HepG2 (cell line): ENCODE measurements at regions not wholly inside any gene's neighbourhood (a gene's known extent, or its start where the extent isn't known, plus 50 kb on each side); places are given as distances from the start of the nearest gene placed in this dataset.

Experiments
- ATAC-seq: fragments of 200-7000 bp; cut with Tn5 transposase; 3 replicates; pipeline ENCODE4 v1.9.1; 2020; ENCODE audit warnings: mild to moderate bottlenecking, moderate library complexity
- BruUV-seq: library from RNA; stranded (reverse); fragments of 400-500 nt; replicated peaks from 2 replicates; lab custom pipeline; 2021; lab: Mats Ljungman, UMichigan
- CTCF ChIA-PET: fragments of 300-600 bp; formaldehyde crosslinking; extraction: SDS; loops from one replicate; lab custom pipeline; 2021; ENCODE audit warnings: low total read pairs, inconsistent platforms, low intra/inter-chr PET ratio; lab: Yijun Ruan, JAX
- POLR2A ChIA-PET: fragments of 350-600 bp; sonication (Branson Sonifier 250); formaldehyde crosslinking; loops from one replicate; lab custom pipeline; 2020; ENCODE audit warnings: antibody characterized with exemption, inconsistent platforms; lab: Yijun Ruan, JAX
- DNase-seq: peaks from one replicate; pipeline ENCODE4 v3.0.0-alpha.2; 2015; ENCODE audit warnings: low spot score
- FAIRE-seq: peaks from 3 replicates; lab custom pipeline; 2011; peaks lifted over from hg19 to GRCh38; lab: Jason Lieb, UNC
- H2AFZ ChIP-seq: one replicate; pipeline ENCODE4 v1.6.1; 2011; ENCODE audit warnings: low read length, inconsistent platforms
- H3K27ac ChIP-seq: fragments of 300-600 bp; 3 replicates; pipeline ENCODE4 v1.8.0; 2011; ENCODE audit warnings: mixed run types, mild to moderate bottlenecking, mixed read lengths, low read length, inconsistent platforms; ENCODE audit not compliant: insufficient read depth; ENCODE audit errors: extremely low read length
- H3K27me3 ChIP-seq, 2 experiments: fragments of 200-600 bp in 1 of 2; 2 replicates in 1 of 2; 3 replicates in 1 of 2; pipeline versions ENCODE4 v1.6.0 to v1.8.0; 2011; ENCODE audit warnings: low read length in 2 of 2, mild to moderate bottlenecking in 2 of 2, moderate library complexity in 2 of 2, inconsistent platforms in 1 of 2; ENCODE audit not compliant: insufficient read depth in 2 of 2, control insufficient read depth in 1 of 2
- H3K36me3 ChIP-seq, 2 experiments: fragments of 200-600 bp in 1 of 2; replicated peaks in 1 of 2; 2 replicates in 1 of 2; 3 replicates in 1 of 2; pipeline versions ENCODE4 v1.5.1 to v1.8.0; 2011; ENCODE audit warnings: low read length in 2 of 2, inconsistent platforms in 1 of 2; ENCODE audit not compliant: insufficient read depth in 2 of 2, control insufficient read depth in 1 of 2
- H3K4me1 ChIP-seq: 2 replicates; pipeline ENCODE4 v1.5.1; 2012; ENCODE audit warnings: low read length, inconsistent platforms; ENCODE audit not compliant: insufficient read depth
- H3K4me2 ChIP-seq: 2 replicates; pipeline ENCODE4 v1.6.0; 2011; ENCODE audit warnings: low read depth, low read length, inconsistent platforms
- H3K4me3 ChIP-seq, 3 experiments: fragments of 200-600 bp in 1 of 3; sonication (generic), shearing (Covaris generic) in 1 of 3; replicated peaks in 1 of 3; 2 replicates each; pipeline ENCODE4 v1.5.1; 2011 to 2016; ENCODE audit warnings: low read length in 3 of 3, inconsistent platforms in 2 of 3, low read depth in 2 of 3, mild to moderate bottlenecking in 2 of 3, control low read depth in 1 of 3, mixed read lengths in 1 of 3; ENCODE audit not compliant: insufficient read depth in 1 of 3
- H3K79me2 ChIP-seq: one replicate; pipeline ENCODE4 v1.6.1; 2011; ENCODE audit warnings: low read length, inconsistent platforms; ENCODE audit not compliant: insufficient read depth
- H3K9ac ChIP-seq: 2 replicates; pipeline ENCODE4 v1.6.0; 2011; ENCODE audit warnings: mild to moderate bottlenecking, low read depth, low read length, inconsistent platforms; ENCODE audit not compliant: insufficient read depth
- H3K9me3 ChIP-seq: 2 replicates; pipeline ENCODE4 v1.5.1; 2012; ENCODE audit warnings: mild to moderate bottlenecking, low read length
- H4K20me1 ChIP-seq: 2 replicates; pipeline ENCODE4 v1.6.0; 2011; ENCODE audit warnings: inconsistent platforms, mild to moderate bottlenecking, low read length, moderate library complexity; ENCODE audit not compliant: insufficient read depth
- MED8 ChIP-seq: sonication (generic); formaldehyde crosslinking; IDR thresholded peaks from 2 replicates; pipeline ENCODE4 v1.8.1; 2023; ENCODE audit warnings: mild to moderate bottlenecking, missing genetic modification reagents; ENCODE audit not compliant: insufficient replicate concordance
- REST ChIP-seq, 2 experiments: IDR thresholded peaks; 2 replicates each; pipeline ENCODE4 v1.6.1; 2011 to 2012; ENCODE audit warnings: low read length in 2 of 2, borderline replicate concordance in 1 of 2, low read depth in 1 of 2, mild to moderate bottlenecking in 1 of 2, moderate library complexity in 1 of 2
- ZNF20 ChIP-seq: sonication (generic); formaldehyde crosslinking; IDR thresholded peaks from 2 replicates; pipeline ENCODE4 v1.4.0; 2020; ENCODE audit warnings: mild to moderate bottlenecking, moderate library complexity, missing genetic modification reagents
- ZNF34 ChIP-seq: sonication (generic); formaldehyde crosslinking; IDR thresholded peaks from 2 replicates; pipeline ENCODE4 v1.4.0; 2020; ENCODE audit warnings: mild to moderate bottlenecking, missing genetic modification reagents, borderline replicate concordance
- WGBS: methylation state at CpG from one replicate; pipeline ENCODE4 v1.1.6; 2017; ENCODE audit warnings: low lambda C conversion rate; 5-methylcytosine and 5-hydroxymethylcytosine counted together
- in situ Hi-C: cut with HindIII; loops from 2 replicates; pipeline ENCODE4 v1.10.0; 2017; ENCODE audit warnings: low pct_unique_long_range_greater_than_20kb; ENCODE audit not compliant: extremely low pct_ligation_motif_present
- intact Hi-C: fragments of 100-400 bp; cut with micrococcal nuclease; formaldehyde crosslinking; loops from one replicate; pipeline ENCODE4 v1.10.0; 2022; ENCODE audit not compliant: unreplicated experiment

- Histone ChIP-seq H3K27ac (no peak overlapping the region), H3K9ac (no peak overlapping the region), H3K27me3 (no peaks in the 10 kb centered on the region), H3K4me3 (no peak overlapping the region), H3K36me3 (no peaks in the 10 kb centered on the region), H4K20me1 (no peaks in the 10 kb centered on the region), H3K9me3 (peaks cover 8% of the 10 kb centered on the region), H2AFZ (no peak overlapping the region), H3K4me1 (no peaks in the 10 kb centered on the region), H3K4me2 (no peak overlapping the region), H3K79me2 (no peaks in the 10 kb centered on the region)
- ChIA-PET CTCF (no interaction called here), POLR2A (no interaction called here)
- in situ Hi-C loops: no loop called here
- FAIRE-seq: no peak
- DNase-seq: no peak
- TF ChIP-seq MED8 (CRISPR knock-in tag) (no peak), ZNF34 (no peak), ZNF20 (CRISPR knock-in tag) (no peak)
- no TSS peak for BruUV-seq
- ATAC-seq: no peak
- intact Hi-C loops: no loop called here
- WGBS: 29% methylated on average over 4 of the region's 4 CpGs
Observed at GRCh38 chr5:89901983-89902382, 507.6 kb downstream of the CETN3 start.

GRCh38 chr5:89901346-89901745, 508.2 kb downstream of the CETN3 start:
- no peak for ATAC-seq
- H3K27me3 ChIP-seq: no peaks in the 10 kb centered on the region
- no peaks in the 10 kb centered on the region for H3K36me3 ChIP-seq
- FAIRE-seq: no peak
- intact Hi-C loops: no loop called here
- 0% methylated on average over 1 of the region's 1 CpG for WGBS
- in situ Hi-C loops: no loop called here
- H3K4me3 ChIP-seq: no peak overlapping the region
- no peak for DNase-seq
- POLR2A ChIA-PET: no interaction called here
- no peak for TF ChIP-seq REST (IDR thresholded peaks at IDR 0.05; ENCODE audit: borderline replicate concordance in 1 of 2, low read depth in 1 of 2, low read length in 2 of 2)
- no peak overlapping the region for H3K4me2 ChIP-seq
- H4K20me1 ChIP-seq: no peaks in the 10 kb centered on the region
- H3K4me1 ChIP-seq: no peaks in the 10 kb centered on the region
- H2AFZ ChIP-seq: no peak overlapping the region
- no peak overlapping the region for H3K9ac ChIP-seq
- H3K9me3 ChIP-seq: peaks cover 13% of the 10 kb centered on the region
- CTCF ChIA-PET: no interaction called here
- BruUV-seq: no TSS peak
- H3K79me2 ChIP-seq: no peaks in the 10 kb centered on the region
- no peak overlapping the region for H3K27ac ChIP-seq
